KMS-11 (cell line): ENCODE measurements at regions not wholly inside any gene's neighbourhood (a gene's known extent, or its start where the extent isn't known, plus 50 kb on each side); places are given as distances from the start of the nearest gene placed in this dataset.

ENCODE experiments used
- H2AFZ ChIP-seq: fragments of 200-600 bp; sonication (generic); 2 replicates; pipeline ENCODE4 v1.6.1; 2016; ENCODE audit warnings: antibody characterized with exemption, mixed run types, low read depth
- H3K27ac ChIP-seq: fragments of 200-600 bp; sonication (generic); 2 replicates; pipeline ENCODE4 v1.6.1; 2016; ENCODE audit warnings: mild to moderate bottlenecking, mixed run types
- H3K27me3 ChIP-seq: fragments of 200-600 bp; sonication (generic); 2 replicates; pipeline ENCODE4 v1.6.1; 2017; ENCODE audit warnings: mild to moderate bottlenecking, low read depth, mixed run types, moderate library complexity; ENCODE audit not compliant: insufficient read depth
- H3K36me3 ChIP-seq: fragments of 200-600 bp; sonication (generic); 2 replicates; pipeline ENCODE4 v1.6.1; 2017; ENCODE audit warnings: mild to moderate bottlenecking, mixed run types; ENCODE audit not compliant: insufficient read depth
- H3K4me1 ChIP-seq: fragments of 200-600 bp; sonication (generic); 2 replicates; pipeline ENCODE4 v1.6.1; 2016; ENCODE audit warnings: mild to moderate bottlenecking, low read depth, mixed run types; ENCODE audit not compliant: poor library complexity, severe bottlenecking
- H3K4me2 ChIP-seq: fragments of 200-600 bp; sonication (generic); 2 replicates; pipeline ENCODE4 v1.7.0; 2016; ENCODE audit warnings: mild to moderate bottlenecking, mixed run types
- H3K4me3 ChIP-seq: fragments of 200-600 bp; sonication (generic); IDR thresholded peaks from 2 replicates; pipeline ENCODE4 v1.6.1; 2017; ENCODE audit warnings: low read depth, low read length, mixed read lengths; ENCODE audit not compliant: insufficient read depth
- H3K79me2 ChIP-seq: fragments of 200-600 bp; sonication (generic); 2 replicates; pipeline ENCODE4 v1.6.1; 2016; ENCODE audit warnings: low read depth, mixed run types; ENCODE audit not compliant: insufficient read depth
- H3K9ac ChIP-seq: fragments of 200-600 bp; sonication (generic); 2 replicates; pipeline ENCODE4 v1.6.1; 2016; ENCODE audit warnings: mild to moderate bottlenecking, mixed run types
- H4K20me1 ChIP-seq: fragments of 200-600 bp; sonication (generic); 2 replicates; pipeline ENCODE4 v1.6.1; 2016; ENCODE audit warnings: mild to moderate bottlenecking, mixed run types; ENCODE audit not compliant: insufficient read depth
- CTCF ChIP-seq: fragments of 200-600 bp; sonication (generic); conservative IDR thresholded peaks from 2 replicates; pipeline ENCODE4 v1.6.1; 2017; ENCODE audit warnings: low read depth, mild to moderate bottlenecking, antibody characterized with exemption, low read length, moderate library complexity, mixed read lengths

- H2AFZ ChIP-seq, result no peak overlapping the region
- no peak overlapping the region for H3K9ac ChIP-seq
- H3K4me3 ChIP-seq, result no peak overlapping the region
- H3K27ac ChIP-seq, result no peak overlapping the region
- no peak overlapping the region for H3K4me2 ChIP-seq
- H3K27me3 ChIP-seq, result no peaks in the 10 kb centered on the region
- H3K36me3 ChIP-seq, result no peaks in the 10 kb centered on the region
- TF ChIP-seq CTCF, result no peak
- H3K4me1 ChIP-seq, result no peaks in the 10 kb centered on the region
- no peaks in the 10 kb centered on the region for H4K20me1 ChIP-seq
- H3K79me2 ChIP-seq, result no peaks in the 10 kb centered on the region
Measured at GRCh38 chr4:11214281-11214680, 214.4 kb downstream of the HS3ST1 start.

- Histone ChIP-seq H3K27me3 (no peaks in the 10 kb centered on the region), H4K20me1 (no peaks in the 10 kb centered on the region), H3K79me2 (no peaks in the 10 kb centered on the region), H3K9ac (no peak overlapping the region), H3K36me3 (no peaks in the 10 kb centered on the region), H3K4me1 (no peaks in the 10 kb centered on the region), H3K4me2 (no peak overlapping the region), H3K4me3 (no peak overlapping the region), H3K27ac (no peak overlapping the region), H2AFZ (no peak overlapping the region)
- no peak for TF ChIP-seq CTCF
Measured at GRCh38 chr4:11209826-11210225, 218.9 kb downstream of the HS3ST1 start.

- no peaks in the 10 kb centered on the region for H4K20me1 ChIP-seq
- no peaks in the 10 kb centered on the region for H3K27me3 ChIP-seq
- H3K27ac ChIP-seq, result no peak overlapping the region
- TF ChIP-seq CTCF, result no peak
- no peak overlapping the region for H2AFZ ChIP-seq
- H3K4me3 ChIP-seq, result no peak overlapping the region
- H3K79me2 ChIP-seq, result no peaks in the 10 kb centered on the region
- no peaks in the 10 kb centered on the region for H3K4me1 ChIP-seq
- no peak overlapping the region for H3K9ac ChIP-seq
- no peak overlapping the region for H3K4me2 ChIP-seq
- H3K36me3 ChIP-seq, result no peaks in the 10 kb centered on the region
Measured at GRCh38 chr4:11201256-11201655, 227.4 kb downstream of the HS3ST1 start.

GRCh38 chr4:11198516-11199305 is 230.0 kb downstream of the HS3ST1 start:
- Histone ChIP-seq H3K9ac (no peak overlapping the region), H3K79me2 (no peaks in the 10 kb centered on the region), H3K4me2 (no peak overlapping the region), H4K20me1 (no peaks in the 10 kb centered on the region), H3K36me3 (no peaks in the 10 kb centered on the region), H3K4me1 (no peaks in the 10 kb centered on the region), H3K4me3 (no peak overlapping the region), H2AFZ (no peak overlapping the region), H3K27me3 (no peaks in the 10 kb centered on the region), H3K27ac (no peak overlapping the region)
- no peak for TF ChIP-seq CTCF
